Subcutaneous abdominal adipose tissue (tissue), 5 donors: ENCODE measurements at regions not wholly inside any gene's neighbourhood (a gene's known extent, or its start where the extent isn't known, plus 50 kb on each side); places are given as distances from the start of the nearest gene placed in this dataset.

Experiments
- H3K27ac ChIP-seq: one replicate; pipeline ENCODE4 v1.7.0; 2013; ENCODE audit warnings: low read depth, mild to moderate bottlenecking, inconsistent platforms, low read length, moderate library complexity
- H3K27me3 ChIP-seq, 5 donors: one replicate each; pipeline ENCODE4 v1.7.0; 2013; ENCODE audit warnings: low read length in 5 of 5, inconsistent platforms in 1 of 5; ENCODE audit not compliant: control insufficient read depth in 5 of 5, insufficient read depth in 4 of 5
- H3K36me3 ChIP-seq, 5 donors: one replicate each; pipeline ENCODE4 v1.7.0; 2013; ENCODE audit warnings: low read length in 5 of 5; ENCODE audit not compliant: control insufficient read depth in 5 of 5, insufficient read depth in 5 of 5
- H3K4me1 ChIP-seq, 5 donors: one replicate each; pipeline ENCODE4 v1.7.0; 2013; ENCODE audit warnings: low read length in 5 of 5, mild to moderate bottlenecking in 3 of 5, moderate library complexity in 1 of 5; ENCODE audit not compliant: control insufficient read depth in 5 of 5, insufficient read depth in 5 of 5
- H3K4me3 ChIP-seq, 5 donors: one replicate each; pipeline ENCODE4 v1.7.0; 2013; ENCODE audit warnings: low read length in 5 of 5, low read depth in 1 of 5
- H3K9ac ChIP-seq, 5 donors: one replicate each; pipeline ENCODE4 v1.7.0; 2013; ENCODE audit warnings: low read length in 5 of 5, mild to moderate bottlenecking in 4 of 5, moderate library complexity in 3 of 5
- H3K9me3 ChIP-seq, 5 donors: one replicate each; pipeline ENCODE4 v1.7.0; 2013; ENCODE audit warnings: low read length in 5 of 5; ENCODE audit not compliant: control insufficient read depth in 5 of 5
- donor health status: healthy.
- donor health status: healthy.
- donor health status: healthy.
- donor health status: healthy.
- donor health status: healthy.

GRCh38 chr7:145005601-145006000 lies 169.7 kb upstream of the TPK1 start:
- H3K9ac ChIP-seq: no peak overlapping the region
- no peaks in the 10 kb centered on the region for H3K36me3 ChIP-seq
- H3K4me3 ChIP-seq: no peak overlapping the region
- peaks cover 0 to 9% (median 7%) of the 10 kb centered on the region in 5 donors for H3K9me3 ChIP-seq
- no peaks in the 10 kb centered on the region for H3K4me1 ChIP-seq
- no peak overlapping the region for H3K27ac ChIP-seq
- H3K27me3 ChIP-seq: peaks cover 0 to 2% (median 0%) of the 10 kb centered on the region in 5 donors

GRCh38 chr7:144997512-144997911 lies 161.7 kb upstream of the TPK1 start:
- Histone ChIP-seq H3K9ac (no peak overlapping the region), H3K4me1 (no peaks in the 10 kb centered on the region), H3K4me3 (no peak overlapping the region), H3K9me3 (peaks cover 3 to 34% (median 32%) of the 10 kb centered on the region in 5 donors), H3K36me3 (no peaks in the 10 kb centered on the region), H3K27ac (no peak overlapping the region), H3K27me3 (no peaks in the 10 kb centered on the region)

- Histone ChIP-seq H3K27me3 (no peaks in the 10 kb centered on the region), H3K27ac (no peak overlapping the region), H3K4me1 (no peaks in the 10 kb centered on the region), H3K4me3 (no peak overlapping the region), H3K9ac (no peak overlapping the region), H3K9me3 (peaks cover 3 to 33% (median 25%) of the 10 kb centered on the region in 5 donors), H3K36me3 (no peaks in the 10 kb centered on the region)
Observed at GRCh38 chr7:144995495-144995894, 159.6 kb upstream of the TPK1 start.

GRCh38 chr7:144991041-144991440 lies 155.2 kb upstream of the TPK1 start:
- H3K27ac ChIP-seq: no peak overlapping the region
- peaks cover 0 to 8% (median 1%) of the 10 kb centered on the region in 5 donors for H3K9me3 ChIP-seq
- no peaks in the 10 kb centered on the region for H3K27me3 ChIP-seq
- no peak overlapping the region for H3K9ac ChIP-seq
- H3K36me3 ChIP-seq: no peaks in the 10 kb centered on the region
- no peak overlapping the region for H3K4me3 ChIP-seq
- H3K4me1 ChIP-seq: no peaks in the 10 kb centered on the region

GRCh38 chr7:144987686-144988085 lies 151.8 kb upstream of the TPK1 start:
- H3K36me3 ChIP-seq: no peaks in the 10 kb centered on the region
- H3K27me3 ChIP-seq: no peaks in the 10 kb centered on the region
- H3K9me3 ChIP-seq: no peaks in the 10 kb centered on the region
- no peak overlapping the region for H3K9ac ChIP-seq
- H3K4me1 ChIP-seq: no peaks in the 10 kb centered on the region
- H3K4me3 ChIP-seq: no peak overlapping the region
- H3K27ac ChIP-seq: no peak overlapping the region

GRCh38 chr7:144982133-144982532 lies 146.3 kb upstream of the TPK1 start:
- Histone ChIP-seq H3K4me3 (no peak overlapping the region), H3K27ac (no peak overlapping the region), H3K9ac (no peak overlapping the region), H3K4me1 (no peaks in the 10 kb centered on the region), H3K36me3 (no peaks in the 10 kb centered on the region), H3K27me3 (no peaks in the 10 kb centered on the region), H3K9me3 (no peaks in the 10 kb centered on the region)

GRCh38 chr7:144975882-144976281 lies 140.0 kb upstream of the TPK1 start:
- H3K36me3 ChIP-seq: no peaks in the 10 kb centered on the region

GRCh38 chr7:144969787-144970186 lies 133.9 kb upstream of the TPK1 start:
- no peak overlapping the region for H3K9ac ChIP-seq
- H3K4me3 ChIP-seq: no peak overlapping the region
- H3K4me1 ChIP-seq: no peaks in the 10 kb centered on the region
- no peaks in the 10 kb centered on the region for H3K36me3 ChIP-seq
- H3K9me3 ChIP-seq: no peaks in the 10 kb centered on the region
- H3K27me3 ChIP-seq: no peaks in the 10 kb centered on the region
- H3K27ac ChIP-seq: no peak overlapping the region

More at GRCh38 chr7:144975882-144976281, 140.0 kb upstream of the TPK1 start:
- H3K9me3 ChIP-seq: no peaks in the 10 kb centered on the region
- H3K27me3 ChIP-seq: no peaks in the 10 kb centered on the region
- H3K4me1 ChIP-seq: no peaks in the 10 kb centered on the region
- H3K4me3 ChIP-seq: no peak overlapping the region
- H3K9ac ChIP-seq: no peak overlapping the region
- H3K27ac ChIP-seq: no peak overlapping the region

- Histone ChIP-seq H3K27me3 (no peaks in the 10 kb centered on the region), H3K36me3 (no peaks in the 10 kb centered on the region), H3K9ac (no peak overlapping the region), H3K4me1 (no peaks in the 10 kb centered on the region), H3K4me3 (no peak overlapping the region), H3K27ac (no peak overlapping the region), H3K9me3 (no peaks in the 10 kb centered on the region)
Observed at GRCh38 chr7:144960763-144961162, 124.9 kb upstream of the TPK1 start.

GRCh38 chr7:144957998-144958397 lies 122.1 kb upstream of the TPK1 start:
- no peaks in the 10 kb centered on the region for H3K4me1 ChIP-seq
- no peaks in the 10 kb centered on the region for H3K9me3 ChIP-seq

GRCh38 chr7:144955422-144955821 lies 119.6 kb upstream of the TPK1 start:
- no peaks in the 10 kb centered on the region for H3K27me3 ChIP-seq
- H3K4me1 ChIP-seq: no peaks in the 10 kb centered on the region
- no peak overlapping the region for H3K9ac ChIP-seq
- no peaks in the 10 kb centered on the region for H3K36me3 ChIP-seq
- no peak overlapping the region for H3K27ac ChIP-seq
- no peaks in the 10 kb centered on the region for H3K9me3 ChIP-seq
- no peak overlapping the region for H3K4me3 ChIP-seq

More at GRCh38 chr7:144957998-144958397, 122.1 kb upstream of the TPK1 start:
- H3K27me3 ChIP-seq: no peaks in the 10 kb centered on the region
- no peak overlapping the region for H3K4me3 ChIP-seq
- H3K36me3 ChIP-seq: no peaks in the 10 kb centered on the region
- no peak overlapping the region for H3K9ac ChIP-seq
- no peak overlapping the region for H3K27ac ChIP-seq
